ENCODE measurements at regions not wholly inside any gene's neighbourhood (a gene's known extent, or its start where the extent isn't known, plus 50 kb on each side); places are given as distances from the start of the nearest gene placed in this dataset.

- TF ChIP-seq, protein P1, sequence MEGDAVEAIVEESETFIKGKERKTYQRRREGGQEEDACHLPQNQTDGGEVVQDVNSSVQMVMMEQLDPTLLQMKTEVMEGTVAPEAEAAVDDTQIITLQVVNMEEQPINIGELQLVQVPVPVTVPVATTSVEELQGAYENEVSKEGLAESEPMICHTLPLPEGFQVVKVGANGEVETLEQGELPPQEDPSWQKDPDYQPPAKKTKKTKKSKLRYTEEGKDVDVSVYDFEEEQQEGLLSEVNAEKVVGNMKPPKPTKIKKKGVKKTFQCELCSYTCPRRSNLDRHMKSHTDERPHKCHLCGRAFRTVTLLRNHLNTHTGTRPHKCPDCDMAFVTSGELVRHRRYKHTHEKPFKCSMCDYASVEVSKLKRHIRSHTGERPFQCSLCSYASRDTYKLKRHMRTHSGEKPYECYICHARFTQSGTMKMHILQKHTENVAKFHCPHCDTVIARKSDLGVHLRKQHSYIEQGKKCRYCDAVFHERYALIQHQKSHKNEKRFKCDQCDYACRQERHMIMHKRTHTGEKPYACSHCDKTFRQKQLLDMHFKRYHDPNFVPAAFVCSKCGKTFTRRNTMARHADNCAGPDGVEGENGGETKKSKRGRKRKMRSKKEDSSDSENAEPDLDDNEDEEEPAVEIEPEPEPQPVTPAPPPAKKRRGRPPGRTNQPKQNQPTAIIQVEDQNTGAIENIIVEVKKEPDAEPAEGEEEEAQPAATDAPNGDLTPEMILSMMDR (IDR thresholded peaks at IDR 0.05; ENCODE audit: insufficient read depth, low read length), result no peak
- TF ChIP-seq GABPA (IDR thresholded peaks at IDR 0.05; ENCODE audit: low read depth), result no peak
Measured at GRCh38 chr1:65050735-65051134, 84.4 kb upstream of the JAK1 start.

All from HL-60 (cell line).